Choroid plexus epithelial cell (primary cell): ENCODE measurements at regions not wholly inside any gene's neighbourhood (a gene's known extent, or its start where the extent isn't known, plus 50 kb on each side); places are given as distances from the start of the nearest gene placed in this dataset.

Experiments
- DNase-seq: peaks from one replicate; pipeline ENCODE4 v3.0.0-alpha.2; 2010; ENCODE audit warnings: low read depth
- H3K4me3 ChIP-seq: 2 replicates; pipeline ENCODE4 v1.5.1; 2011; ENCODE audit warnings: low read depth, mild to moderate bottlenecking, control low read depth, low read length, moderate library complexity
- CTCF ChIP-seq: conservative IDR thresholded peaks from 2 replicates; pipeline ENCODE4 v1.5.1; 2011; ENCODE audit warnings: low read depth, mild to moderate bottlenecking, control low read depth, inconsistent platforms, low read length, moderate library complexity

DNA sequence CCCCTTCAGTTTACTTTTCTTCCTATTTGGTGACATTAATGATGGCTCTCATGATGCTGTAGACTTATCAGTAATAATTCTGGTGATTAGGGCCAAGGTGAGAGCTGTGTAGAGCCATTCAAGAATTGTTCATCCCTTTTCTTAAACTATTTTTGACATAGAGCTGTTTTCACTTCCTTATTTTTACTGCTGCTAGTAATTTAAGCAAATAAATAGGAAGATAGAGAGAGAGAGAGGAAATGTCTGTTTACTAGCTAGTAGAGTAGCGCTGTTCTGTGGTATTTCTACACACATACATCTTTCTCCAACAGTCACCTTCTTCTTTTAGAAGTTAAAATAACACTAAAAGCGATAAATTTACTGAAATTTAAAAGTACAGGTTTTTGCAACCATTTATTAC is 678.0 kb upstream of the ZP4 start:
- DNase-seq, result no peak
- no peak overlapping the region for H3K4me3 ChIP-seq
- no peak for TF ChIP-seq CTCF

DNA sequence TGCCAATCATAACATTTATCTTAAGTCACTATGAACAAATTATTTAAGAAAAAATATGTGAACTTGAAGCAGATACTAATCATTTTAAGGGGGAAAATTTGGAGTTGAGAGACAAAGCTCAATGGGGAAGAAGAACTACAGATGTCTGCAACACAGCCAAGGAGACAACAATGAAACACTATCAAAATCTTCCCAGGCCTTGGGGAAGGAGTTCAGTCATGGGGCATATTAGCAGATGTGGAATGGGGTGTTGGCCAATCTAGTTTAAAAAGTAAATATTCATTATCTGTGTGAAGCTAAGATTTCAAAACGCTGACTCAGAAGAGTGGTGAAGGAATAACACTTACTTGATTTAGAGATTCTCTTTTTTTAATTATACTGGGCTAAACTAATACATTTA is 671.6 kb upstream of the ZP4 start:
- no peak for TF ChIP-seq CTCF
- peak; percentile 87 for DNase-seq
- H3K4me3 ChIP-seq, result no peak overlapping the region

DNA sequence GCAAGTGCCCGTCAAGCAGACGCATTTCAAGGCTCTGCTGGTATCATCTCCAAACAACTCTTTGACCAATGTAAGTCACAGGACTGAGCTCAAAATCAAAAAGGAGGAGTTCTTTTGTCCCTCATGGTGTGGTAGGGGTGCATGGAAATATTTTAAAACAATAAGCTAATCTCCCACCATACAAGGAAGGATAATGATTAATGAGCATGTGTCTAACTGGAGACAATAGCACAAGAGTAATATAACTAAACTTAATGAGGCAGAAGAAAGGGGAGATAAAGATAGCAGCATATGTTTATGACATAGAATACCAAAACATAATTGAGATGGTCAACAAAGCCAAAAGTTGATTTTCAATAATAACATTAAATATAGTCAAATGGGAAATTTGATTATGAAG is 668.0 kb upstream of the ZP4 start:
- no peak overlapping the region for H3K4me3 ChIP-seq
- no peak for DNase-seq
- TF ChIP-seq CTCF, result no peak

DNA sequence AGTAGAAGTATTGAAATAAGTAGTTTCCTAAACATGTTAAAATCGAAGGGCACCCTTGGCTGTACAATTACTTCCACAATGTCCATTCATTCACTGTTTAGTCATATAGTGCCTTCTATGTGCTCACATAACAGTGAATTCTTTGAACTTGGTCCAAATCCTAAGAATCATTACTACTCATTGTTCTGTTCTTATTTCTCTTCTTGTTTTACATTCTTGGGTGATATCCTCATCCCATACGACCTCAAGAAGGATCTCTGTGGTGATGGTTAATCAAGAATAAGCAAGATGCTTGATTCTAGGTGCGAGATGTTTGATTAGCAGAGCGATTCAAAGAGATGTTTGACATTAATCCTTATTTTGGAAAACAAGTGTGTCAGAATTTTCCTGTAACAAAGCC is 667.4 kb upstream of the ZP4 start:
- no peak overlapping the region for H3K4me3 ChIP-seq
- peak; percentile 79 for DNase-seq
- no peak for TF ChIP-seq CTCF

DNA sequence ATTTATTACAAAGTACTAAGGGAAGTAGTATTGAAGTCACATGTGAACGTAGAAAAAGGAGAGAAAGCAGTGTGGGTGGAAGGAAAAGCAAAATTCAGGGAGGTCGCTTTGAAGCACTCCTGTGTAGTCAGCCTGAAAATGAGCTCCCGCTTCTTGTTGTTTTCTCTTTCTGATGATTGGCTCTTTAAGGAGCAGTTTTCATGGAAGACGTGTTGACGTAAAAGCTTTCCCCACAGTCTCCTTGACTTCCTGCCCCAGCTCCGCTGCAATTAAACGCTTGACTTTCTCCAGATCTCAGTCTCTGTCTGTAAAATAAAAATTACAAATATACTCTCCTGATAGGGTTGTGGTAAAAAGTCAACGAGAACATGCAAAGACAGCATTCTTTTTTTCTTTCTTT is 661.5 kb upstream of the ZP4 start:
- H3K4me3 ChIP-seq, result no peak overlapping the region
- no peak for TF ChIP-seq CTCF

DNA sequence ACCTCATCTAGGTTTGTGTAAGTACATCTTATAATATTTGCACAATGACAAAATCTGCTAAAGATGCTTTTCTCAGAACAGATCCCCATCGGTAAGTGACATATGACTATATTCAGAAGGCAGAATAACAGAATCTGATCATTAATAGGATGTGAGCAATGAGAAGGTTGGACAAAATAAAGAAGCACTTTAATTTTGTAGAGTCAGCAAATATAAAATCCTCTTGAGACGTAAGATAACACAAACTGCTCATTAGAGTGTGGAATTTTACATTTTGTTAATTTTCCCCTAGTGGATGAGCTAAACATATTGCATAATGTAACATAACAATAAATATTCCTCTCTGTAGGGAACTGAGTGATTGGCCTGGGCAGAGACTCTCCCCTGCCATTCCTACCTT is 658.4 kb upstream of the ZP4 start:
- no peak overlapping the region for H3K4me3 ChIP-seq
- TF ChIP-seq CTCF, result no peak
- DNase-seq, result no peak

More for the DNA sequence above, 661.5 kb upstream of the ZP4 start:
- peak; percentile 38 for DNase-seq

GRCh38 chr1:238546118-238546517 is 655.4 kb upstream of the ZP4 start:
- no peak for TF ChIP-seq CTCF
- no peak overlapping the region for H3K4me3 ChIP-seq
- DNase-seq, result no peak
